HepG2 (cell line): ENCODE measurements at regions not wholly inside any gene's neighbourhood (a gene's known extent, or its start where the extent isn't known, plus 50 kb on each side); places are given as distances from the start of the nearest gene placed in this dataset.

Source experiments
- ATAC-seq: fragments of 200-7000 bp; cut with Tn5 transposase; 3 replicates; pipeline ENCODE4 v1.9.1; 2020; ENCODE audit warnings: mild to moderate bottlenecking, moderate library complexity
- BruUV-seq: library from RNA; stranded (reverse); fragments of 400-500 nt; replicated peaks from 2 replicates; lab custom pipeline; 2021; lab: Mats Ljungman, UMichigan
- CTCF ChIA-PET: fragments of 300-600 bp; formaldehyde crosslinking; extraction: SDS; loops from one replicate; lab custom pipeline; 2021; ENCODE audit warnings: low total read pairs, inconsistent platforms, low intra/inter-chr PET ratio; lab: Yijun Ruan, JAX
- POLR2A ChIA-PET: fragments of 350-600 bp; sonication (Branson Sonifier 250); formaldehyde crosslinking; loops from one replicate; lab custom pipeline; 2020; ENCODE audit warnings: antibody characterized with exemption, inconsistent platforms; lab: Yijun Ruan, JAX
- DNase-seq: peaks from one replicate; pipeline ENCODE4 v3.0.0-alpha.2; 2015; ENCODE audit warnings: low spot score
- FAIRE-seq: peaks from 3 replicates; lab custom pipeline; 2011; peaks lifted over from hg19 to GRCh38; lab: Jason Lieb, UNC
- H2AFZ ChIP-seq: one replicate; pipeline ENCODE4 v1.6.1; 2011; ENCODE audit warnings: low read length, inconsistent platforms
- H3K27ac ChIP-seq: fragments of 300-600 bp; 3 replicates; pipeline ENCODE4 v1.8.0; 2011; ENCODE audit warnings: mixed run types, mild to moderate bottlenecking, mixed read lengths, low read length, inconsistent platforms; ENCODE audit not compliant: insufficient read depth; ENCODE audit errors: extremely low read length
- H3K27me3 ChIP-seq, 2 experiments: fragments of 200-600 bp in 1 of 2; 2 replicates in 1 of 2; 3 replicates in 1 of 2; pipeline versions ENCODE4 v1.6.0 to v1.8.0; 2011; ENCODE audit warnings: low read length in 2 of 2, mild to moderate bottlenecking in 2 of 2, moderate library complexity in 2 of 2, inconsistent platforms in 1 of 2; ENCODE audit not compliant: insufficient read depth in 2 of 2, control insufficient read depth in 1 of 2
- H3K36me3 ChIP-seq, 2 experiments: fragments of 200-600 bp in 1 of 2; replicated peaks in 1 of 2; 2 replicates in 1 of 2; 3 replicates in 1 of 2; pipeline versions ENCODE4 v1.5.1 to v1.8.0; 2011; ENCODE audit warnings: low read length in 2 of 2, inconsistent platforms in 1 of 2; ENCODE audit not compliant: insufficient read depth in 2 of 2, control insufficient read depth in 1 of 2
- H3K4me1 ChIP-seq: 2 replicates; pipeline ENCODE4 v1.5.1; 2012; ENCODE audit warnings: low read length, inconsistent platforms; ENCODE audit not compliant: insufficient read depth
- H3K4me2 ChIP-seq: 2 replicates; pipeline ENCODE4 v1.6.0; 2011; ENCODE audit warnings: low read depth, low read length, inconsistent platforms
- H3K4me3 ChIP-seq, 3 experiments: fragments of 200-600 bp in 1 of 3; sonication (generic), shearing (Covaris generic) in 1 of 3; replicated peaks in 1 of 3; 2 replicates each; pipeline ENCODE4 v1.5.1; 2011 to 2016; ENCODE audit warnings: low read length in 3 of 3, inconsistent platforms in 2 of 3, low read depth in 2 of 3, mild to moderate bottlenecking in 2 of 3, control low read depth in 1 of 3, mixed read lengths in 1 of 3; ENCODE audit not compliant: insufficient read depth in 1 of 3
- H3K79me2 ChIP-seq: one replicate; pipeline ENCODE4 v1.6.1; 2011; ENCODE audit warnings: low read length, inconsistent platforms; ENCODE audit not compliant: insufficient read depth
- H3K9ac ChIP-seq: 2 replicates; pipeline ENCODE4 v1.6.0; 2011; ENCODE audit warnings: mild to moderate bottlenecking, low read depth, low read length, inconsistent platforms; ENCODE audit not compliant: insufficient read depth
- H3K9me3 ChIP-seq: 2 replicates; pipeline ENCODE4 v1.5.1; 2012; ENCODE audit warnings: mild to moderate bottlenecking, low read length
- H4K20me1 ChIP-seq: 2 replicates; pipeline ENCODE4 v1.6.0; 2011; ENCODE audit warnings: inconsistent platforms, mild to moderate bottlenecking, low read length, moderate library complexity; ENCODE audit not compliant: insufficient read depth
- CEBPZ ChIP-seq: IDR thresholded peaks from 2 replicates; pipeline ENCODE4 v1.6.1; 2012; ENCODE audit warnings: low read length, improper control_type of control experiment
- CREB1 ChIP-seq, 2 experiments: fragments of 450-650 bp in 1 of 2; IDR thresholded peaks; 2 replicates each; pipeline ENCODE4 v1.6.1; 2016 to 2017; ENCODE audit warnings: control low read depth in 1 of 2, mild to moderate bottlenecking in 1 of 2, missing compliant biosample characterization in 1 of 2, missing genetic modification characterization in 1 of 2
- HDAC6 ChIP-seq: fragments of 200-600 bp; sonication (generic); IDR thresholded peaks from 2 replicates; pipeline ENCODE4 v1.7.0; 2017; ENCODE audit warnings: mild to moderate bottlenecking, antibody characterized with exemption, low read length, low read depth
- ZBED4 ChIP-seq: sonication (generic); formaldehyde crosslinking; IDR thresholded peaks from 2 replicates; pipeline ENCODE4 v1.4.0; 2020; ENCODE audit warnings: missing genetic modification reagents, borderline replicate concordance
- ZNF224 ChIP-seq: sonication (generic); formaldehyde crosslinking; IDR thresholded peaks from 2 replicates; pipeline ENCODE4 v1.5.0; 2020; ENCODE audit warnings: mild to moderate bottlenecking, missing genetic modification reagents
- ZNF766 ChIP-seq: sonication (generic); formaldehyde crosslinking; IDR thresholded peaks from 2 replicates; pipeline ENCODE4 v1.5.0; 2020; ENCODE audit warnings: missing genetic modification reagents, borderline replicate concordance
- WGBS: methylation state at CpG from one replicate; pipeline ENCODE4 v1.1.6; 2017; ENCODE audit warnings: low lambda C conversion rate; 5-methylcytosine and 5-hydroxymethylcytosine counted together
- in situ Hi-C: cut with HindIII; loops from 2 replicates; pipeline ENCODE4 v1.10.0; 2017; ENCODE audit warnings: low pct_unique_long_range_greater_than_20kb; ENCODE audit not compliant: extremely low pct_ligation_motif_present
- intact Hi-C: fragments of 100-400 bp; cut with micrococcal nuclease; formaldehyde crosslinking; loops from one replicate; pipeline ENCODE4 v1.10.0; 2022; ENCODE audit not compliant: unreplicated experiment

- TF ChIP-seq CREB1 (IDR thresholded peaks at IDR 0.05), result no peak
- no peak for TF ChIP-seq CREB1 (CRISPR knock-in tag; IDR thresholded peaks at IDR 0.05)
- no peak for TF ChIP-seq ZBED4 (CRISPR knock-in tag)
- TF ChIP-seq HDAC6, result no peak
- TF ChIP-seq ZNF766 (CRISPR knock-in tag), result no peak
- TF ChIP-seq ZNF224 (CRISPR knock-in tag), result no peak
Measured at GRCh38 chrX:111007238-111007637, 88.8 kb upstream of the PAK3 start (continued).

- no peak overlapping the region for H3K4me3 ChIP-seq
- H3K36me3 ChIP-seq, result no peaks in the 10 kb centered on the region
- DNase-seq, result no peak
- TF ChIP-seq CEBPZ, result no peak
- TF ChIP-seq, all 625 proteins: peak for 0
- H3K9me3 ChIP-seq, result no peaks in the 10 kb centered on the region
- no peak overlapping the region for H3K27ac ChIP-seq
- no TSS peak for BruUV-seq
- intact Hi-C loops (no loop called here), in situ Hi-C loops (no loop called here)
- no peak for FAIRE-seq
- ChIA-PET POLR2A (no interaction called here), CTCF (no interaction called here)
- H3K4me1 ChIP-seq, result no peaks in the 10 kb centered on the region
- no peak overlapping the region for H3K4me2 ChIP-seq
- H4K20me1 ChIP-seq, result no peaks in the 10 kb centered on the region
- no peaks in the 10 kb centered on the region for H3K79me2 ChIP-seq
- no peaks in the 10 kb centered on the region for H3K27me3 ChIP-seq
- H2AFZ ChIP-seq, result no peak overlapping the region
- H3K9ac ChIP-seq, result no peak overlapping the region
- 9% methylated on average over 2 of the region's 2 CpGs for WGBS
- ATAC-seq, result no peak
Measured at GRCh38 chrX:111006116-111006515, 89.9 kb upstream of the PAK3 start.
